ENCODE measurements at regions not wholly inside any gene's neighbourhood (a gene's known extent, or its start where the extent isn't known, plus 50 kb on each side); places are given as distances from the start of the nearest gene placed in this dataset.
"Not testable (repeated sequence)": the region's sequence is repeated elsewhere in the genome, so short reads cannot be mapped to it uniquely, and the experiment has no call there.

DNA sequence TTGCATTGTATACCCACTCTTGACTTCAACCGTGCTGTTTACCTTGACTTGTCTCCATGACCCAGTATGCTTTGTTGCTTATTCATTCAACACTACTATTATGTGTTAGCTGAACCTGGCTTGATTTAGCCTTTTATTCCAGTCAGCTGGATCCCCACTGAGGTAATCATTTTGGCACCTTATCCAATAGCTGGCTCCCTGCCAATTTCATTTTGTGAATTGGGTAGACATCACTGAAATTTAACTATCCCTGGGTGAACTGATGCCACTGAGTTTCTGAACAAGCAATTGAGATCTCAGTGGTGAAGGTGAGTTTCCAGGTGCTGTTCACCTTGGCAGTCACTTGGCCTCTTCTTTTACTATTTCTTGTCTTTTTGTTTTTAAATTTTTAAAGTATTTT lies 584.3 kb downstream of the ADCYAP1 start:
- no peak for DNase-seq (ENCODE audit: low read depth)

DNA sequence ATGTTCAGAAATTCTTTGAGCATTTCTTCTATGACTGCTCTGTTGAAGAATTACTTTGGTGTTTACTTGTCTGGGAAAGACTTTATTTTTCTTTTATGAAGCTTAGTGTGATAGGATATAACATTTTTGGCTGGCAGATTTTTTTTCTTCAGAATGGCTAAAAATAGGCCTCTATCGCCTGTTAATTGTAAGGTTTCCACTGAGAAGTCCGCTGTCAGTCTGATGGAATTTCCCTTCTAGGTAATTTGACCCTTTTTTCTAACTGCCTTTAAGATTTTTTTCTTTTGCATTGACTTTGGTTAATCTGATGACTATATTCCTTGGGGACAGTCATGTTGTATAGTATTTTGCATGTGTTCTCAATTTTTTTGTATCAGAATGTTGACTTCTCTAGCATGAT lies 590.7 kb downstream of the ADCYAP1 start:
- DNase-seq (ENCODE audit: low read depth), result no peak

- no peak for DNase-seq (ENCODE audit: low read depth)
Observed at GRCh38 chr18:1496096-1496495, 591.4 kb downstream of the ADCYAP1 start.

GRCh38 chr18:1498216-1498615 lies 593.5 kb downstream of the ADCYAP1 start:
- no peak for DNase-seq (ENCODE audit: low read depth)

DNA sequence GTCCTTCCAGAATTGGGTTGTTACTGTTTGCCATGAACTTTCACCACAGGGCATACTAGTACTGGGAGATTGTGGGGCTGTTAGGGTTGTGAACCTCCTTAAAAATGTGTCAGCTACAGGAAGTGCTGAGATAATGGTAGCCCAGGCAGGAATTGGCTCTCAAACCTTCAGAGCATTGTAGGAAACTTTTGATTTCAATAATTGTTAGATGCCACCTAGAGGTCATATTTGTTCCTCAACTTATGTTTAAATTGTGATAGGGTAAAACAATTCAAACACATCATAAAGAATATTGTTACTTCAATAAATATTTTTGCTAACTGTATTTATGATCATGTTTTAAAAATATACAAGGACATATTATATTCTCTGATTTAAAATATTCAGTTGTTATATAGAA lies 594.6 kb downstream of the ADCYAP1 start:
- no peak for DNase-seq (ENCODE audit: low read depth)

- no peak for DNase-seq (ENCODE audit: low read depth)
Observed at GRCh38 chr18:1503847-1504246, 599.2 kb downstream of the ADCYAP1 start.

- no peak for DNase-seq (ENCODE audit: low read depth)
Observed at GRCh38 chr18:1505856-1506255, 601.2 kb downstream of the ADCYAP1 start.

GRCh38 chr18:1510542-1511179 lies 606.0 kb downstream of the ADCYAP1 start:
- DNase-seq (ENCODE audit: low read depth), result no peak

DNA sequence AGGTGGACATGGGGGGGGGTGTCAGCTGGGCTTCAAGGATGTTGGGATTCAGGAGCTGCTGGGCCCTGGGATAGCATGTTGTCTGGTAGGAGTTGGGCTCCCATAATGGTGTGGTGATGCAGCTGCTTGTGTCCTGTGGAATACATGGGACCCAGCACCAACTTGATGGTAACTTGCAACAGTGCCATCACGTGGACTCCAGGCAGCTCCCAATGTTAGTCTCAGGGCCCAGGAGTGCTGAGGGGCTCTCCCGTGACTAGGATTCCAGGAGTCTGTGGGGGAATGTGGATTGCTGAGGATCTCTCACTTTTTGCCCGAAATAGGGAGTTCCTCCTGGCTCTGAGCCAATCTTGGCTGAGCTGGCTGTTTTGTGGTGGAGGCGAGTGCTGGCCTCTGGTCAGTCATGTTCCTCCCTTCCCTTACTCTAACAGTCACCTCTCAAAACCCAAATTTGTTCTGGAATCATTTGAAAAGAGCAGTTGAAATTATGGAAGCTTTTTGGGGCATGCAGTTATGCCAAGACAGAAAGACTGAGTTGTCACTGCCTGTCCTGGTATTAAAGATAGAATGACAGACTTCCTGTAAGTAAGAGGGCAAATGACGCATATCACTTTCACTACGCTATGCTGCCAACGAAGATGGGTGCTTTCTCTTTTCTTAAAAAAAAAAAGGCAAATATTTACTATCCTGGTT lies 607.1 kb downstream of the ADCYAP1 start:
- DNase-seq (ENCODE audit: low read depth), result no peak

GRCh38 chr18:1513519-1513918 lies 608.8 kb downstream of the ADCYAP1 start:
- DNase-seq (ENCODE audit: low read depth), result no peak

- not testable (repeated sequence) for DNase-seq (ENCODE audit: low read depth)
Observed at GRCh38 chr18:1521588-1522248, 617.0 kb downstream of the ADCYAP1 start.

DNA sequence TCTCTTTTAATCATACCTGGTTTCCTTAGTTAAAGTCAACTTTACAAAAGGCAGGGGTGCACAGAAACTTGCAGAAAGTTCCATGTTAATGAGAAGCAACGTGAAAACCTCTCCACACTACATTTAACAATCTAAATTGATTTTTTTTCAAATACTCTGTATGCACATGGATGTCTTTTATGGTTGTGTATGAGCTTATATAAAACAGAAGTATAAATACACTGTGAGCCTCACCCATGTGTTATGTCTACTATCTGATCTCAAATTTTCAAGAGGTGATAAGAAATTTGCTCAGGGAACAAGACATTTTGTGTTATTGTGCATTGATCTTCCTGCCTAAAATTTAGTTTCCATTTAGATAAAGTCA lies 617.6 kb downstream of the ADCYAP1 start:
- no peak for DNase-seq (ENCODE audit: low read depth)

- DNase-seq (ENCODE audit: low read depth), result no peak
Observed at GRCh38 chr18:1526991-1527390, 622.3 kb downstream of the ADCYAP1 start.

GRCh38 chr18:1527805-1528204 lies 623.1 kb downstream of the ADCYAP1 start:
- DNase-seq (ENCODE audit: low read depth), result no peak

GRCh38 chr18:1528447-1528846 lies 623.8 kb downstream of the ADCYAP1 start:
- DNase-seq (ENCODE audit: low read depth), result no peak

GRCh38 chr18:1528964-1529509 lies 624.4 kb downstream of the ADCYAP1 start:
- no peak for DNase-seq (ENCODE audit: low read depth)

DNA sequence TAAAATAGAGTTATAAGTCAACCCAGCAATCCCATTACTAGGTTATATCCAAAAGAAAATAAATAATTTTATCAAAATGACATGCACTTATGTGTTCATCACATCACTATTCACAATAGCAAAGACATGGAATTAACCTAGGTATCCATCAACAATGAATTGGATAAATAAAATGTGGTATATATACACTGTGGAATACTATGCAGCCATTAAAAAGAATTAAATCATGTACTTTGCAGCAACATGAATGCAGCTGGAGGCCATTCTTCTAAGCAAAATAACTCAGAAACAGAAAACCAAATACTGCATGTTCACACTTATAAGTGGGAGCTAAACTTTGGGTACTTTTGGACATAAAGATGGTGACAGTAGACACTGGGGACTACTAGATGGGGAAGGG lies 626.0 kb downstream of the ADCYAP1 start:
- no peak for DNase-seq (ENCODE audit: low read depth)

GRCh38 chr18:1539276-1539675 lies 634.6 kb downstream of the ADCYAP1 start:
- no peak for DNase-seq (ENCODE audit: low read depth)

DNA sequence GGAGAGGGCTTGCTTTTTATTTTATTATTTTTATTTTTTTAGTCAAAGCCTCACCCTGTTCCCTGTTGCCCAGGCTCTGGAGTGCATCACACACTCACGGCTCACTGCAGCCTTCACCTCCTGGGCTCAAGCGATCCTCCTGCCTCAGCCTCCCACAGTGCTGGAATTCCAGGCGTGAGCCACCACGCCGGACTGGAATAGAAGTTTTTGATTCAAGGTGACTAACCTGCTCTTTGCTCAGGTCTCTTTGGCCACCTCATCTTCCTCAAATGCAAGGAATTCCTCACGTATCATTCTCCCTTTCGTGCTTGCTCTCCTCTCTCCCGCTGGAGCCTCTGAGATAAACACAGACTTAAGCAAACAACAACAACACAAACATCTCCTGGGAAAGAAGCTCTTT lies 636.8 kb downstream of the ADCYAP1 start:
- no peak for DNase-seq (ENCODE audit: low read depth)

- no peak for DNase-seq (ENCODE audit: low read depth)
Observed at GRCh38 chr18:1542230-1542774, 637.6 kb downstream of the ADCYAP1 start.

- no peak for DNase-seq (ENCODE audit: low read depth)
Observed at GRCh38 chr18:1544016-1544415, 639.3 kb downstream of the ADCYAP1 start.

DNA sequence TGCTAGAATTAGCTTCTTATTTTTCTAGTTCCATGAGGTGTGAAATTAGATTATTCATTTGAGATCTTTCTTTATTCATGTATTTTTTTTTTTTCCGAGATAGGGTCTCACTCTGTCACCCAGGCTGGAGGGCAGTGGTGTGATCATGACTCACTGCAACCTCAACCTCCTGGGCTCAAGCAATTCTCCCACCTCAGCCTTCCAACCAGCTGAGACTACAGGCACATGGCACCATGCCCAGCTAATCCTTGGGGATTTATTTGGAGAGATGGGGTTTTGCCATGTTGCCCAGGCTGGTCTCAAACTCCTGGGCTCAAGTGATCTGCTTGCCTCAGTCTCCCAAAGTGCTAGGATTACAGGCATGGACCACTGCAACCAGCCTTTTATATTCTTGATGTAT lies 653.0 kb downstream of the ADCYAP1 start:
- not testable (repeated sequence) for DNase-seq (ENCODE audit: low read depth)

- DNase-seq (ENCODE audit: low read depth), result no peak
Observed at GRCh38 chr18:1559563-1559962, 654.9 kb downstream of the ADCYAP1 start.
